DOHH2 (cell line): ENCODE measurements at regions not wholly inside any gene's neighbourhood (a gene's known extent, or its start where the extent isn't known, plus 50 kb on each side); places are given as distances from the start of the nearest gene placed in this dataset.
A peak's percentile ranks its signal among the peaks of the same experiment; 100 is the strongest.

ENCODE experiments used
- H3F3A ChIP-seq: fragments of 200-600 bp; sonication (generic), shearing (Covaris generic); 2 replicates; pipeline ENCODE4 v1.6.0; 2016; ENCODE audit warnings: antibody characterized with exemption, mild to moderate bottlenecking; ENCODE audit not compliant: control insufficient read depth, insufficient read depth
- H3K27ac ChIP-seq: fragments of 200-600 bp; sonication (generic); 2 replicates; pipeline ENCODE4 v1.5.1; 2014; ENCODE audit warnings: low read depth, mild to moderate bottlenecking, low read length, moderate library complexity
- H3K27me3 ChIP-seq: fragments of 200-600 bp; sonication (generic); 2 replicates; pipeline ENCODE4 v1.6.1; 2014; ENCODE audit warnings: mild to moderate bottlenecking, low read length, mixed read lengths; ENCODE audit not compliant: control insufficient read depth
- H3K36me3 ChIP-seq: fragments of 200-600 bp; sonication (generic); 2 replicates; pipeline ENCODE4 v1.6.1; 2014; ENCODE audit warnings: mild to moderate bottlenecking, low read length, moderate library complexity, mixed read lengths; ENCODE audit not compliant: control insufficient read depth
- H3K4me1 ChIP-seq: fragments of 200-600 bp; sonication (generic); 2 replicates; pipeline ENCODE4 v1.6.1; 2014; ENCODE audit warnings: mild to moderate bottlenecking, low read length, mixed read lengths; ENCODE audit not compliant: control insufficient read depth
- H3K4me2 ChIP-seq: fragments of 200-600 bp; sonication (generic); 2 replicates; pipeline ENCODE4 v1.6.0; 2014; ENCODE audit warnings: mild to moderate bottlenecking, low read length, moderate library complexity
- H3K4me3 ChIP-seq: fragments of 200-600 bp; sonication (generic); 2 replicates; pipeline ENCODE4 v1.5.1; 2014; ENCODE audit warnings: mild to moderate bottlenecking, low read length, mixed read lengths
- H3K79me2 ChIP-seq: fragments of 200-600 bp; sonication (generic); 2 replicates; pipeline ENCODE4 v1.6.1; 2014; ENCODE audit warnings: mild to moderate bottlenecking, low read length, mixed read lengths; ENCODE audit not compliant: control insufficient read depth
- H3K9me2 ChIP-seq: fragments of 200-600 bp; sonication (generic); replicated peaks from 2 replicates; pipeline ENCODE4 v1.6.1; 2014; ENCODE audit warnings: mild to moderate bottlenecking, low read length, mixed read lengths; ENCODE audit not compliant: control insufficient read depth
- H3K9me3 ChIP-seq: fragments of 200-600 bp; sonication (generic); 2 replicates; pipeline ENCODE4 v1.6.1; 2014; ENCODE audit warnings: antibody characterized with exemption, low read length, mixed read lengths; ENCODE audit not compliant: control insufficient read depth, insufficient read depth
- H4K20me1 ChIP-seq: fragments of 200-600 bp; sonication (generic); 2 replicates; pipeline ENCODE4 v1.6.0; 2014; ENCODE audit warnings: low read depth, mild to moderate bottlenecking, antibody characterized with exemption, low read length, moderate library complexity; ENCODE audit not compliant: control insufficient read depth, insufficient read depth
- CTCF ChIP-seq: fragments of 200-600 bp; sonication (generic); IDR thresholded peaks from one replicate; pipeline ENCODE4 v1.5.1; 2014; ENCODE audit warnings: antibody characterized with exemption, mild to moderate bottlenecking, low read depth, low read length; ENCODE audit not compliant: poor library complexity, severe bottlenecking
- EZH2phosphoT487 ChIP-seq: fragments of 200-600 bp; sonication (generic); IDR thresholded peaks from 2 replicates; pipeline ENCODE4 v1.6.1; 2017; ENCODE audit warnings: borderline replicate concordance, mild to moderate bottlenecking, antibody characterized with exemption, low read length, moderate library complexity, mixed read lengths

- no peaks in the 10 kb centered on the region for H3K79me2 ChIP-seq
- no peaks in the 10 kb centered on the region for H3K27me3 ChIP-seq
- peaks cover 51% of the 10 kb centered on the region for H3K4me1 ChIP-seq
- H4K20me1 ChIP-seq, result no peaks in the 10 kb centered on the region
- H3K4me2 ChIP-seq, result peak overlapping the region; percentile 76
- no peaks in the 10 kb centered on the region for H3K9me2 ChIP-seq
- no peaks in the 10 kb centered on the region for H3K9me3 ChIP-seq
- no peaks in the 10 kb centered on the region for H3F3A ChIP-seq
- TF ChIP-seq CTCF, result no peak
- no peak for TF ChIP-seq EZH2phosphoT487
- peak overlapping the region; percentile 60 for H3K4me3 ChIP-seq
- H3K36me3 ChIP-seq, result no peaks in the 10 kb centered on the region
- H3K27ac ChIP-seq, result peak overlapping the region; percentile 86
Measured at GRCh38 chr1:58391514-58391913, 155.0 kb downstream of the OMA1 start.

- H3K9me2 ChIP-seq, result no peaks in the 10 kb centered on the region
- peak overlapping the region; percentile 76 for H3K4me2 ChIP-seq
- no peaks in the 10 kb centered on the region for H3F3A ChIP-seq
- peak overlapping the region; percentile 60 for H3K4me3 ChIP-seq
- no peak for TF ChIP-seq EZH2phosphoT487
- no peak for TF ChIP-seq CTCF
- H3K9me3 ChIP-seq, result no peaks in the 10 kb centered on the region
- no peaks in the 10 kb centered on the region for H3K36me3 ChIP-seq
- no peaks in the 10 kb centered on the region for H4K20me1 ChIP-seq
- peak overlapping the region; percentile 86 for H3K27ac ChIP-seq
- peaks cover 51% of the 10 kb centered on the region for H3K4me1 ChIP-seq
- no peaks in the 10 kb centered on the region for H3K27me3 ChIP-seq
- H3K79me2 ChIP-seq, result no peaks in the 10 kb centered on the region
Measured at GRCh38 chr1:58391056-58391455, 155.5 kb downstream of the OMA1 start.

GRCh38 chr1:58390091-58390490 is 156.4 kb downstream of the OMA1 start:
- Histone ChIP-seq H4K20me1 (no peaks in the 10 kb centered on the region), H3K9me2 (no peaks in the 10 kb centered on the region), H3K79me2 (no peaks in the 10 kb centered on the region), H3K36me3 (no peaks in the 10 kb centered on the region), H3K4me3 (no peak overlapping the region), H3K4me1 (peaks cover 44% of the 10 kb centered on the region), H3K27me3 (no peaks in the 10 kb centered on the region), H3K9me3 (no peaks in the 10 kb centered on the region), H3K4me2 (no peak overlapping the region), H3K27ac (peak overlapping the region; percentile 86; the same call in 1 of the 2 replicates), H3F3A (no peaks in the 10 kb centered on the region)
- TF ChIP-seq EZH2phosphoT487, result no peak
- TF ChIP-seq CTCF, result no peak
